GM12864 (cell line): ENCODE measurements at regions not wholly inside any gene's neighbourhood (a gene's known extent, or its start where the extent isn't known, plus 50 kb on each side); places are given as distances from the start of the nearest gene placed in this dataset.

Experiments
- DNase-seq: peaks from one replicate; pipeline ENCODE4 v3.0.0-alpha.2; 2011; ENCODE audit warnings: low read depth
- H3K4me3 ChIP-seq: 2 replicates; pipeline ENCODE4 v1.5.1; 2011; ENCODE audit warnings: mild to moderate bottlenecking, low read depth, low read length, control low read depth
- TF ChIP-seq, protein P1 (sequence below): IDR thresholded peaks from 2 replicates; pipeline ENCODE4 v1.5.1; 2011; ENCODE audit warnings: low read depth, mild to moderate bottlenecking, moderate library complexity, low read length, control low read depth, inconsistent platforms; ENCODE audit errors: missing control alignments

DNA sequence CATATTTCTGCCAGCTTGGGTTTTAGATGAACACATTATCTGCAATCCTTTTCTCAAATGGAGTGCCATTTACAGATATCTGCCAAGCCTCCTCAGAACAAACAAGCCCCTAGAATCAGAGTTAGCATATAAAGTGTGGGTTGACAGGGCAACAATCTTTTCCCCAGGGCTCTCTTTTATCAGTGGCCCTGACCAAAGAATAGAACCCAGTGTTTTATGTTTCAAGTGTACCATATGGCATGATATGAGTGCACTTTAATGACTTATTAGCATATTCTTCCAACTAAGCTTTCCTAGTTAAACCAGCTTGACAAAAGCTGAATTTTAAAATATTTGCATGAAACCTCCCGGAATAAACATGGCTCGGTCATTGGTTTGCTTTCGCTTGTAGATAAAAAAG lies 57.3 kb downstream of the EVX1 start:
- TF ChIP-seq, protein P1, sequence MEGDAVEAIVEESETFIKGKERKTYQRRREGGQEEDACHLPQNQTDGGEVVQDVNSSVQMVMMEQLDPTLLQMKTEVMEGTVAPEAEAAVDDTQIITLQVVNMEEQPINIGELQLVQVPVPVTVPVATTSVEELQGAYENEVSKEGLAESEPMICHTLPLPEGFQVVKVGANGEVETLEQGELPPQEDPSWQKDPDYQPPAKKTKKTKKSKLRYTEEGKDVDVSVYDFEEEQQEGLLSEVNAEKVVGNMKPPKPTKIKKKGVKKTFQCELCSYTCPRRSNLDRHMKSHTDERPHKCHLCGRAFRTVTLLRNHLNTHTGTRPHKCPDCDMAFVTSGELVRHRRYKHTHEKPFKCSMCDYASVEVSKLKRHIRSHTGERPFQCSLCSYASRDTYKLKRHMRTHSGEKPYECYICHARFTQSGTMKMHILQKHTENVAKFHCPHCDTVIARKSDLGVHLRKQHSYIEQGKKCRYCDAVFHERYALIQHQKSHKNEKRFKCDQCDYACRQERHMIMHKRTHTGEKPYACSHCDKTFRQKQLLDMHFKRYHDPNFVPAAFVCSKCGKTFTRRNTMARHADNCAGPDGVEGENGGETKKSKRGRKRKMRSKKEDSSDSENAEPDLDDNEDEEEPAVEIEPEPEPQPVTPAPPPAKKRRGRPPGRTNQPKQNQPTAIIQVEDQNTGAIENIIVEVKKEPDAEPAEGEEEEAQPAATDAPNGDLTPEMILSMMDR, result no peak
- no peak for DNase-seq
- H3K4me3 ChIP-seq, result no peak overlapping the region

DNA sequence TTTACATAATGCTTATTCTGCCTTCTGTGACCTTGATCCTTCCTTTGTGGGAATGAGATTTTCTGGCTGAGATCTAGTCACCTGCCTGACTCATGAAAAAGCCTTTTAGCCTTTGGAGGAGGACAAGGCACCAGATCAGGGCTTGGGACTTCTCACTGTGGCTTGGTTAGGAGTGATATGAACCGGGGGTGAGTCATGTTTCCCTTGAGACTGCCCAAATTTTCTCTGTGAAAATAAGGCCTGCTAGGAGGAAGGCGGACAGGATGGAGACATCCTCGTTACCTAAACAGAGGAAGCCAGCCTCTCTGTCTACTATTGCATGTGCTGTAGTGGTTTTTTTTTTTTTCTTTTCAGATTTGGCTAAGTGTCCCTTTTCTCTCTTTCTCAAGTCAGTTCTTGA lies 57.8 kb downstream of the EVX1 start:
- TF ChIP-seq, protein P1, result no peak
- H3K4me3 ChIP-seq, result no peak overlapping the region
- no peak for DNase-seq

DNA sequence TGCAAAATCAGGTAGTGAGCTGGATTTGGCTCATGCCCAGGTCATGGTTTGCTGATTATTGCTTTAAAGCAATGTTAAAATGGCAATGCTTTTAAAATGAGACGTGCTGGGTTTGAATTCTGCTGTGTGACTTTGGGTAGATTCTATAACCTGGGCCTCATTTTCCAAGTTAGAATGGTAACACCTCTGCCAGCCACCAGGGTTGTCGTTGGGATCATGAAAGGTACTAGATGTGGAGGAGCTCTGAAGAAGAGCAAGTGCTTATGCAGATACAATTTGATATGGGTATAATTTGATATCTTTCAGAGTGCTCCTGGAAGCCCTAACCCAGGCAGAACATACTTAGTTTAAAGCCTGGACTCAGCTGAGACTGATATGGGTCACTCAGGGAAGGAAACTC lies 60.0 kb downstream of the EVX1 start:
- TF ChIP-seq, protein P1, result no peak

DNA sequence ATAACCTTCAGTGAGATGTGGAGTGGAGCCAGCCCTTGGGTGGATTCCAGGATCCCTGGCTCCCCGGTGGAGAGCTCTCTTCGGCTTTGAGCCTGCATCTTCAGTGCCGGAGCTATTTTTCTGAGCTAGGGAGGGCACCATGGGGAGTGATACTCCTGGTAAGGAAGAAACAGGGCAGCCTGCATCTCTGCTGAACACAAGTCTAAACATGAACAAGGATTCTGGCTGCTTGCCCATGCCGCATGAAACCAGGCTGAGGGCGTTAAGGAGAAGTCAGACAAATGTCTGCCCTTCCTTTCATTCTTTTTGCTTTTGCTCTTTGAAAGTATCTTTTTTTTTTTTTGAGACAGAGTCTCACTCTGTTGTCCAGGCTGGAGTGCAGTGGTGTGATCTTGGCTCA lies 60.4 kb downstream of the EVX1 start:
- no peak overlapping the region for H3K4me3 ChIP-seq
- TF ChIP-seq, protein P1, result no peak
- no peak for DNase-seq

More for the DNA sequence above, 60.0 kb downstream of the EVX1 start:
- DNase-seq, result no peak
- H3K4me3 ChIP-seq, result no peak overlapping the region

DNA sequence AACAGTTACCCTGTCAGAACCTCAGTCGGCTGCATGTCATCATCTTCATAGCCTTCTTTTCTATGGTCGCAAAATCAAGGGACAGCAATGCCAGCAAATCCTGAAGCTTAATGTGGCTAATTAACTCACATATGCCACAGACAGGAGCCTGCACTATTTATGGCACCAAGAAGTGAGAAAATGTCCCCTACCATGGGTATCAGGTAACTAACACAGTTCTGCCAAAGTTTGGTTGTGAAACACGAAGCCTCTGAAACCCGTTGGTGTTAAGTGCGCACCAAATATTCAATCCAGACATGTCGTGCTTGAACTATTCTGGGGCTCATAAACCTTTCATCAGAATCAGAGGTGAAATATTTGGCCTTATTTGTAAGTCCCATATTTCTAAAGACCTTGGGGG lies 63.3 kb downstream of the EVX1 start:
- TF ChIP-seq, protein P1, result no peak
- DNase-seq, result no peak
- H3K4me3 ChIP-seq, result no peak overlapping the region

DNA sequence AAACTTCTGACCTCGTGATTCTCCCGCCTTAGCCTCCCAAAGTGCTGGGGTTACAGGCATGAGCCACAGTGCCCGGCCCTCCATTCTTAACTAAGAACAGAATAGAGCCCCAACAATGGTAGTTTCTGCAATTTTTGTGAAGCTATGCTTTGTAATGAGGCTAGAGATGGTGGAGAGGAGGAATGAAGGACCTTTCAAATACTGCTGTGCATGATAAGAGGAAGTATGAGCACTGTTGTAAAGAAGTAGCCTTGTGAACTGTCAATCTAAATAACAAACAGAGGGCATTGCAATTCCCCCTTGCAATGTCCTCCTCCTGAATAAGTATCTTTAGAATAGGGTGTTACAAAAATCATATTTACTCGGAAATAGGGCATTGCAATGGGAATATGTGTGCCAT lies 70.2 kb downstream of the EVX1 start:
- no peak overlapping the region for H3K4me3 ChIP-seq
- DNase-seq, result no peak
- TF ChIP-seq, protein P1, result no peak

DNA sequence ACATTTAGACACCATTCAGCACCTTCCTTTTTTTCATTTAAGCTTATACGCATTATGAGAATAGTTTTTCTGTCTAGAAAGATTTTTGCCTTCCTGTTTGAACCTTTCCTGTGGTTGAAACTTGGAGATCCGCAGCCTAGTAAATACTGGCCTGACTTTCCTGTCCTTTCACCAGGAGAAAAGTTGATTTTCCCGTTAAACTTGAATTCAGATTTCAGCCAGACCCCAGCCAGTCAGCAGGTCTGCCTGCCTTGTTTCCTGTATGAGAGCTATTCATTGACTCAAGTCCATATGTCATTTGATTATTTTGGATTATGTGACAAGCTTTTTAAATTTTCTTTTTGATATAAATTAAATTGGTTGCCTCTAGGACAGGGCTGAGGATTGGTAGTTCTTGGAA lies 71.5 kb downstream of the EVX1 start:
- TF ChIP-seq, protein P1, result no peak
- DNase-seq, result no peak
- H3K4me3 ChIP-seq, result no peak overlapping the region
